OCI-LY3 (cell line): ENCODE measurements at regions not wholly inside any gene's neighbourhood (a gene's known extent, or its start where the extent isn't known, plus 50 kb on each side); places are given as distances from the start of the nearest gene placed in this dataset.

Experiments
- EZH2phosphoT487 ChIP-seq: fragments of 200-600 bp; shearing (Covaris generic); IDR thresholded peaks from 2 replicates; pipeline ENCODE4 v1.6.1; 2018; ENCODE audit warnings: antibody characterized with exemption, mixed run types, low read depth
- TF ChIP-seq, protein P1 (sequence below): fragments of 200-600, 300-600 bp; sonication (generic); IDR thresholded peaks from 2 replicates; pipeline ENCODE4 v1.5.1; 2014; ENCODE audit warnings: antibody characterized with exemption, low read length, low read depth

DNA sequence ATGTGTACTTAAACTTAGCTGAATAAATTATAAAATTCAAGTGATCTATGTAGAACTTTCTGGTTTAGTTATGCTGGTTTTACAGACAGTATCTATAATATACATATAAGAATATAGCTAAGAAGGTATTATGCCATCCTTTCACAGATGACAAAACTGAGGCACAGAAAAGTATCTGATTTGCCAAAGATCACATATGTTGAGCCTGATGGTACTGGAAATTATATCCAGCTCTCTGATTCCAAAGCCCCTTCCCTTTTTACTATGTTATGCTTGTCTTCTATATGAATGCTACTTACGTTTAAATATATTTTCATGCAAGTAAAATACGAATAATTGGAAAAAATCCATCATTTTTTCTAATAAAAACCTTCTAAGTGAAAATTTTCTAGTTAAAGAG is 1631.3 kb downstream of the DPP10 start:
- TF ChIP-seq, protein P1, sequence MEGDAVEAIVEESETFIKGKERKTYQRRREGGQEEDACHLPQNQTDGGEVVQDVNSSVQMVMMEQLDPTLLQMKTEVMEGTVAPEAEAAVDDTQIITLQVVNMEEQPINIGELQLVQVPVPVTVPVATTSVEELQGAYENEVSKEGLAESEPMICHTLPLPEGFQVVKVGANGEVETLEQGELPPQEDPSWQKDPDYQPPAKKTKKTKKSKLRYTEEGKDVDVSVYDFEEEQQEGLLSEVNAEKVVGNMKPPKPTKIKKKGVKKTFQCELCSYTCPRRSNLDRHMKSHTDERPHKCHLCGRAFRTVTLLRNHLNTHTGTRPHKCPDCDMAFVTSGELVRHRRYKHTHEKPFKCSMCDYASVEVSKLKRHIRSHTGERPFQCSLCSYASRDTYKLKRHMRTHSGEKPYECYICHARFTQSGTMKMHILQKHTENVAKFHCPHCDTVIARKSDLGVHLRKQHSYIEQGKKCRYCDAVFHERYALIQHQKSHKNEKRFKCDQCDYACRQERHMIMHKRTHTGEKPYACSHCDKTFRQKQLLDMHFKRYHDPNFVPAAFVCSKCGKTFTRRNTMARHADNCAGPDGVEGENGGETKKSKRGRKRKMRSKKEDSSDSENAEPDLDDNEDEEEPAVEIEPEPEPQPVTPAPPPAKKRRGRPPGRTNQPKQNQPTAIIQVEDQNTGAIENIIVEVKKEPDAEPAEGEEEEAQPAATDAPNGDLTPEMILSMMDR: no peak
- no peak for TF ChIP-seq EZH2phosphoT487
